Ectodermal cell (in vitro differentiated cells): ENCODE measurements at regions not wholly inside any gene's neighbourhood (a gene's known extent, or its start where the extent isn't known, plus 50 kb on each side); places are given as distances from the start of the nearest gene placed in this dataset.
"Not testable (repeated sequence)": the region's sequence is repeated elsewhere in the genome, so short reads cannot be mapped to it uniquely, and the experiment has no call there.

Experiments
- H3K27ac ChIP-seq: 2 replicates; pipeline ENCODE4 v1.7.0; 2013; ENCODE audit warnings: mild to moderate bottlenecking, low read depth, low read length; ENCODE audit not compliant: insufficient read depth, poor library complexity, severe bottlenecking
- H3K27me3 ChIP-seq: 2 replicates; pipeline ENCODE4 v1.7.0; 2013; ENCODE audit warnings: mild to moderate bottlenecking, low read length; ENCODE audit not compliant: insufficient read depth, control insufficient read depth, poor library complexity, severe bottlenecking
- H3K36me3 ChIP-seq: one replicate; pipeline ENCODE4 v1.7.0; 2013; ENCODE audit warnings: low read length; ENCODE audit not compliant: control insufficient read depth, insufficient read depth
- H3K4me1 ChIP-seq: one replicate; pipeline ENCODE4 v1.7.0; 2013; ENCODE audit warnings: low read length; ENCODE audit not compliant: control insufficient read depth, insufficient read depth
- H3K4me3 ChIP-seq: 2 replicates; pipeline ENCODE4 v1.7.0; 2013; ENCODE audit warnings: low read depth, low read length, control low read depth; ENCODE audit not compliant: insufficient read depth
- H3K9me3 ChIP-seq: 2 replicates; pipeline ENCODE4 v1.7.0; 2013; ENCODE audit warnings: mild to moderate bottlenecking, low read length, moderate library complexity; ENCODE audit not compliant: control insufficient read depth
- WGBS, 2 experiments: methylation state at CpG; one replicate each; pipeline ENCODE4 v1.1.7; 2013; ENCODE audit warnings: missing lambda C conversion rate in 2 of 2; 5-methylcytosine and 5-hydroxymethylcytosine counted together

DNA sequence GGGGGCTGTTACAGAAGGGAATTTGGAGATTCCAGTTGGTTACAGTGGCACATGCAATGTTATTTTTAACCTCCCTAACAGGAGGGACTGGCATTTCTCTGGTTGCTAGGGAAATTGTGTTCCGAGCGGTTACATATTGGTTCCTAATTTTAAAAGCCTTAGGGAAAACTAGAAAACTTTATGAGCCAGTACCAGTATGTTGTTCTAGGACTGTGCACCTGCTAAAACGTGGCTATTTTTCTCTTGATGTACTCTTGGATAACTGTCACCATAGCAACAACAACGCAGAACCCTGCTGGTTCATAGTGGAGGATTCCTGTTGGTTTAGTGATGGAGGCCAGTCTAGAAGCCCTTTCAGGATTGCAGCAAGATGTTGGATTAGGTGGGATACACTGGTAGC lies 68.9 kb upstream of the PGBD5 start:
- WGBS, 2 experiments: 89 to 91% methylated on average over 4 of the region's 4 CpGs
- Histone ChIP-seq H3K4me1 (no peaks in the 10 kb centered on the region), H3K9me3 (no peaks in the 10 kb centered on the region), H3K27me3 (no peaks in the 10 kb centered on the region), H3K36me3 (no peaks in the 10 kb centered on the region), H3K27ac (no peak overlapping the region), H3K4me3 (no peak overlapping the region)

- H3K4me1 ChIP-seq: no peaks in the 10 kb centered on the region
- H3K27me3 ChIP-seq: no peaks in the 10 kb centered on the region
- H3K9me3 ChIP-seq: no peaks in the 10 kb centered on the region
- 92% methylated on average over 1 of the region's 1 CpG; no CpG with 5 or more reads in 1 of the 2 experiments for WGBS, 2 experiments
- H3K27ac ChIP-seq: no peak overlapping the region
- no peaks in the 10 kb centered on the region for H3K36me3 ChIP-seq
- H3K4me3 ChIP-seq: no peak overlapping the region
These were observed 68.4 kb upstream of the PGBD5 start for GRCh38 chr1:230494514-230494913.

- H3K9me3 ChIP-seq: no peaks in the 10 kb centered on the region
- no peak overlapping the region for H3K27ac ChIP-seq
- H3K4me1 ChIP-seq: no peaks in the 10 kb centered on the region
- no peaks in the 10 kb centered on the region for H3K36me3 ChIP-seq
- H3K4me3 ChIP-seq: no peak overlapping the region
- no peaks in the 10 kb centered on the region for H3K27me3 ChIP-seq
- 90 to 94% methylated on average over 1 of the region's 1 CpG for WGBS, 2 experiments
These were observed 67.9 kb upstream of the PGBD5 start for GRCh38 chr1:230494026-230494425.

- Histone ChIP-seq H3K4me1 (no peaks in the 10 kb centered on the region), H3K36me3 (no peaks in the 10 kb centered on the region), H3K9me3 (no peaks in the 10 kb centered on the region), H3K27me3 (no peaks in the 10 kb centered on the region), H3K27ac (no peak overlapping the region), H3K4me3 (no peak overlapping the region)
- WGBS, 2 experiments: 92 to 94% methylated on average over 3 of the region's 3 CpGs
These were observed 67.1 kb upstream of the PGBD5 start for GRCh38 chr1:230493264-230493663.

GRCh38 chr1:230490436-230490835 lies 64.3 kb upstream of the PGBD5 start:
- Histone ChIP-seq H3K27me3 (no peaks in the 10 kb centered on the region), H3K36me3 (no peaks in the 10 kb centered on the region), H3K9me3 (no peaks in the 10 kb centered on the region), H3K4me1 (no peaks in the 10 kb centered on the region), H3K4me3 (no peak overlapping the region), H3K27ac (no peak overlapping the region)
- WGBS, 2 experiments: 97 to 99% methylated on average over 2 of the region's 2 CpGs

GRCh38 chr1:230487773-230488428 lies 61.8 kb upstream of the PGBD5 start:
- no peak overlapping the region for H3K27ac ChIP-seq
- no peak overlapping the region for H3K4me3 ChIP-seq
- no peaks in the 10 kb centered on the region for H3K9me3 ChIP-seq
- H3K4me1 ChIP-seq: no peaks in the 10 kb centered on the region
- H3K27me3 ChIP-seq: no peaks in the 10 kb centered on the region
- H3K36me3 ChIP-seq: no peaks in the 10 kb centered on the region
- 89 to 94% methylated on average over 4 of the region's 4 CpGs for WGBS, 2 experiments

GRCh38 chr1:230476622-230477003 lies 50.5 kb upstream of the PGBD5 start:
- 84 to 88% methylated on average over 14 of the region's 14 CpGs for WGBS, 2 experiments
- H3K4me1 ChIP-seq: no peaks in the 10 kb centered on the region
- H3K9me3 ChIP-seq: no peaks in the 10 kb centered on the region
- no peak overlapping the region for H3K4me3 ChIP-seq
- no peaks in the 10 kb centered on the region for H3K36me3 ChIP-seq
- H3K27ac ChIP-seq: no peak overlapping the region
- no peaks in the 10 kb centered on the region for H3K27me3 ChIP-seq

DNA sequence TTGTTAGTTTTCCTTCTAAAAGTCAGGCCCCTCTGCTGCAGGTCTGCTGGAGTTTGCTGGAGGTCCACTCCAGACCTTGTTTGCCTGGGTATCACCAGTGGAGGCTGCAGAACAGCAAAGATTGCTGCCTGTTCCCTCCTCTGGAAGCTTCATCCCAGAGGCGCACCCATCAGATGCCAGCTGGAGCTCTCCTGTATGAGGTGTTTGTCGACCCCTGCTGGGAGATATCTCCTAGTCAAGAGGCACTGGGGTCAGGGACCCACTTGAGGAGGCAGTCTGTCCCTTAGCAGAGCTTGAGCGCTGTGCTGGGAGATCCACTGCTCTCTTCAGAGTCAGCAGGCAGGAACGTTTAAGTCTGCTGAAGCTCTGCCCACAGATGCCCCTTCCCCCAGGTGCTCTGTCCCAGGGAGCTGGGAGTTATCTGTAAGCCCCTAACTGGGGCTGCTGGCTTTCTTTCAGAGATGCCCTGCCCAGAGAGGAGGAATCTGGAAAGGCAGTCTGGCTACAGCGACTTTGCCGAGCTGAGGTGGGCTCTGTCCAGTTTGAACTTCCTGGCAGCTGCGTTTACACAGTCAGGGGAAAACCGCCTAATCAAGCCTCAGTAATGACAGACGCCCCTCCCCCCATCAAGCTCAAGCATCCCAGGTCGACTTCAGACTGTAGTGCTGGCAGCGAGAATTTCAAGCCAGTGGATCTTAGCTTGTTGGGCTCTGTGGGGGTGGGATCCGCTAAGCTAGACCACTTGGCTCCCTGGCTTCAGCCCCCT lies 49.9 kb upstream of the PGBD5 start:
- not testable (repeated sequence) for H3K27ac ChIP-seq, H3K4me1 ChIP-seq, H3K36me3 ChIP-seq, H3K27me3 ChIP-seq, H3K4me3 ChIP-seq, H3K9me3 ChIP-seq
- 52 to 55% methylated on average over 12 of the region's 12 CpGs for WGBS, 2 experiments
